ENCODE measurements at regions not wholly inside any gene's neighbourhood (a gene's known extent, or its start where the extent isn't known, plus 50 kb on each side); places are given as distances from the start of the nearest gene placed in this dataset.

GRCh38 chr14:26261368-26262122, 336.3 kb downstream of the NOVA1 start:
- TF ChIP-seq CTCF (IDR thresholded peaks at IDR 0.05), result no peak
- TF ChIP-seq POLR2A (IDR thresholded peaks at IDR 0.05), result no peak

Measured in ovary (tissue), 3 donors.